Fibroblast of pulmonary artery (primary cell): ENCODE measurements at regions not wholly inside any gene's neighbourhood (a gene's known extent, or its start where the extent isn't known, plus 50 kb on each side); places are given as distances from the start of the nearest gene placed in this dataset.

Experiments used
- DNase-seq: peaks from one replicate; pipeline ENCODE4 v3.0.0-alpha.2; 2010; ENCODE audit warnings: low read depth
- H3K4me3 ChIP-seq: replicated peaks from 2 replicates; pipeline ENCODE4 v1.5.1; 2011; ENCODE audit warnings: low read depth, mild to moderate bottlenecking, control low read depth, low read length, moderate library complexity
- CTCF ChIP-seq: IDR thresholded peaks from 2 replicates; pipeline ENCODE4 v1.5.1; 2011; ENCODE audit warnings: mild to moderate bottlenecking, control low read depth, low read length, inconsistent platforms; ENCODE audit errors: missing control alignments

DNA sequence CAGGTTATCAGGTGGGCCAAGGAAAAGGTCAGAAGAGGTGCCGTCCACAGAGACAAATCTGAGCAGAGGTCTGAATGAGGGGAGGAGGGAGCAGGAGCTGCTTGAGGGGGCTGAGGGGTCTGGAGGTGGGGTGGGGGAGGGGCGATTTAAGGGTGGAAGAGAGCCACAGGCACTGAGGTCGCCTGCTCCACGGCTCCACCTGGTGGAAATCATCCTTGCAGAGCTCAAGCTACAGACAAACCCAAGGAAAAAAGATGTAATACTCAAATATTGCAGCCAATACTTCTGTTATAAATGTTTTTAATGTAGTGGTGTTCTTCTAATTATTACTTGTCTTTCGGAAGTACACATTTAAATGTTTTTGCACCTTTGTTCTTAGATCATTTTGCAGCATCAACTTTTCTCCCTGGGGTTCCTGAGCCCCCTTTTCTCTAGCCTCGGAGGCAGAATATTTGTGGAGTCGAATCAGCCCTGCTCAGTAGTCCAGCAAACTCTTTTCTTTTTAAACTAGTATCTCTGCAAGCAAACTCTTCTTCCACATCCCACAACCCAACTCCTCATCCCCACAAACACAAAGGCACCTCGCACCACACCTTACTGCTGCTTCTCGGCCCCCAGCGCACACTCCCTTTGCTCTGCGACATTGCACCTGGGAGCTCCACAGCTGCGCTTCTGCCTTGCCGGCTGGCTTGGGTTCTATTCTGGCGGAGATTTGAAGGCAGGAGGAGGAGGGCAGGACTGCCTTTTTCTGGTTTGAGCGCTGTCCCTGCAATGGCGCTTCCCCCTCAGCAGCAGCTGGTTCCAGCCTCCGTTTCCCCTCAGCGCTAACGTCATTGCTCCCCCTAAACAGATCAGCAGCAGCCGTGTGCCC, 51.0 kb upstream of the TFAP2A start:
- H3K4me3 ChIP-seq = no peak overlapping the region
- TF ChIP-seq CTCF = peak; percentile 45
- DNase-seq = peak; percentile 45
